Tibial nerve (tissue), 4 donors: ENCODE measurements at regions not wholly inside any gene's neighbourhood (a gene's known extent, or its start where the extent isn't known, plus 50 kb on each side); places are given as distances from the start of the nearest gene placed in this dataset.

Source experiments
- EP300 ChIP-seq, 2 donors: sonication (generic); formaldehyde crosslinking; IDR thresholded peaks; one replicate each; pipeline ENCODE4 v1.6.1; 2017; ENCODE audit warnings: antibody characterized with exemption in 2 of 2, mild to moderate bottlenecking in 1 of 2
- POLR2A ChIP-seq, 2 donors: fragments of 450-650 bp; IDR thresholded peaks; one replicate each; pipeline ENCODE4 v1.6.1; 2017; ENCODE audit warnings: antibody characterized with exemption in 2 of 2, mild to moderate bottlenecking in 2 of 2, moderate library complexity in 2 of 2
- TF ChIP-seq, protein P1 (sequence below), 5 experiments: fragments of 200-600 bp in 3 of 5; fragments of 450-650 bp in 2 of 5; sonication (generic) in 3 of 5; IDR thresholded peaks; one replicate each; pipeline ENCODE4 v1.5.1; 2016 to 2019; ENCODE audit warnings: antibody characterized with exemption in 5 of 5, mild to moderate bottlenecking in 3 of 5, moderate library complexity in 2 of 5

DNA sequence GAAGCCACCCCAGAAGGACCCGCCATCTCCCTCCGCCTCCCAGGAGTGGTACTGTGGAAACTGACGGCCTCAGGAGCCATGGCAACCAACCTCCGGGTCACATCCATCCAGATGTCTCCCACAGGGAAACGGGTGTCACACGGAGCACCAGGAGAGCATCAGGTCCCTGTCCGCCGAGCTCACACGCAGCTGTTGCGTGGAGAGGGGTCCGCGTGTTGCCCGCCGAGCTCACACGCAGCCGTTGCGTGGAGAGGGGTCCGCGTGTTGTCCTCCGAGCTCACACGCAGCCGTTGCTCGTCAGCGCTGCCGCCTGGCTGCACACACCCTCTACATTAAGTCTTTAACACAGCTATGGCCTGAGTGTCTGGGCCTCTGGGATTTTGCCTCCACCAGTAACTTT is 311.1 kb upstream of the SHH start:
- no peak for TF ChIP-seq POLR2A (IDR thresholded peaks at IDR 0.05)
- TF ChIP-seq, protein P1, sequence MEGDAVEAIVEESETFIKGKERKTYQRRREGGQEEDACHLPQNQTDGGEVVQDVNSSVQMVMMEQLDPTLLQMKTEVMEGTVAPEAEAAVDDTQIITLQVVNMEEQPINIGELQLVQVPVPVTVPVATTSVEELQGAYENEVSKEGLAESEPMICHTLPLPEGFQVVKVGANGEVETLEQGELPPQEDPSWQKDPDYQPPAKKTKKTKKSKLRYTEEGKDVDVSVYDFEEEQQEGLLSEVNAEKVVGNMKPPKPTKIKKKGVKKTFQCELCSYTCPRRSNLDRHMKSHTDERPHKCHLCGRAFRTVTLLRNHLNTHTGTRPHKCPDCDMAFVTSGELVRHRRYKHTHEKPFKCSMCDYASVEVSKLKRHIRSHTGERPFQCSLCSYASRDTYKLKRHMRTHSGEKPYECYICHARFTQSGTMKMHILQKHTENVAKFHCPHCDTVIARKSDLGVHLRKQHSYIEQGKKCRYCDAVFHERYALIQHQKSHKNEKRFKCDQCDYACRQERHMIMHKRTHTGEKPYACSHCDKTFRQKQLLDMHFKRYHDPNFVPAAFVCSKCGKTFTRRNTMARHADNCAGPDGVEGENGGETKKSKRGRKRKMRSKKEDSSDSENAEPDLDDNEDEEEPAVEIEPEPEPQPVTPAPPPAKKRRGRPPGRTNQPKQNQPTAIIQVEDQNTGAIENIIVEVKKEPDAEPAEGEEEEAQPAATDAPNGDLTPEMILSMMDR (IDR thresholded peaks at IDR 0.05): no peak
- TF ChIP-seq EP300 (IDR thresholded peaks at IDR 0.05): no peak
